ENCODE measurements at regions not wholly inside any gene's neighbourhood (a gene's known extent, or its start where the extent isn't known, plus 50 kb on each side); places are given as distances from the start of the nearest gene placed in this dataset.

DNA sequence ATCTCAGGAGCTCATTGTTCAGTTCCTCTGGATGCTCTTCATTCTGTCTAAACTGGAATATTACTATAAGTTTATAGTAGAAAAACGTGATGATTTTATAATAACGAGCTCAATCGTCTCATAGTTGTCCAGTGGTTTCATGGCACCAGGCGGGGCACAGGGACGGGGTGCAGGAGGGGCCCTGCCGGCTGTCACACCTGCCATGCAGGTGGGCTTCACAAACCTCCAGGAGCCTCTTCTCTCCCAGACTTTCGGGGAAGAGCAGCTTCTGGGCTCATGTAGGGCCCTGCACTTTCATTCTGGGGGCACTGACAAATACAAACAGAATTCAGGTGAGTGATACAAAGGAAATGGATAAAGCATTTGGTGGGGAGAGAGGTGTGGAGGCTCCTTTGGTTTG, 146.9 kb upstream of the KLF6 start:
- no peaks in the 10 kb centered on the region for H4K20me1 ChIP-seq (ENCODE audit: low read length)
- TF ChIP-seq CTCF (conservative IDR thresholded peaks at IDR 0.05; ENCODE audit: low read depth, low read length): no peak
- no peak for TF ChIP-seq EZH2 (IDR thresholded peaks at IDR 0.05; ENCODE audit: low read length, unreplicated experiment)
- TF ChIP-seq EZH2phosphoT487 (IDR thresholded peaks at IDR 0.05; ENCODE audit: borderline replicate concordance, low read length): no peak
- no peak overlapping the region for H2AFZ ChIP-seq (ENCODE audit: low read length)
- H3K27ac ChIP-seq (ENCODE audit: low read length): no peak overlapping the region
- H3K9me3 ChIP-seq (ENCODE audit: low read length): no peaks in the 10 kb centered on the region
- DNase-seq (no peak), ATAC-seq (no peak)
- no TSS peak for BruUV-seq (replicated peaks)
- ChIA-PET CTCF (no interaction called here), POLR2A (ENCODE audit: unreplicated experiment) (no interaction called here)
- intact Hi-C loops (cut with micrococcal nuclease): no loop called here
- H3K36me3 ChIP-seq (ENCODE audit: low read depth, low read length): no peaks in the 10 kb centered on the region
- no peak overlapping the region for H3K9ac ChIP-seq (ENCODE audit: low read length)
- no peak overlapping the region for H3K4me3 ChIP-seq (ENCODE audit: low read length)
- no peak overlapping the region for H3K4me2 ChIP-seq (ENCODE audit: low read length)
- H3F3A ChIP-seq (ENCODE audit: low read length, unreplicated experiment): no peaks in the 10 kb centered on the region
- no peaks in the 10 kb centered on the region for H3K27me3 ChIP-seq (ENCODE audit: low read length)
- no peaks in the 10 kb centered on the region for H3K79me2 ChIP-seq (ENCODE audit: low read length)
- H3K9me2 ChIP-seq (replicated peaks; ENCODE audit: low read length): no peaks in the 10 kb centered on the region
- H3K4me1 ChIP-seq (ENCODE audit: insufficient read depth, low read length): peaks cover 18% of the 10 kb centered on the region

GRCh38 chr10:3931224-3931623, 146.2 kb upstream of the KLF6 start:
- no peaks in the 10 kb centered on the region for H3K36me3 ChIP-seq (ENCODE audit: low read depth, low read length)
- no peaks in the 10 kb centered on the region for H3F3A ChIP-seq (ENCODE audit: low read length, unreplicated experiment)
- no peaks in the 10 kb centered on the region for H3K27me3 ChIP-seq (ENCODE audit: low read length)
- ATAC-seq: no peak
- H3K79me2 ChIP-seq (ENCODE audit: low read length): no peaks in the 10 kb centered on the region
- CTCF ChIA-PET: no interaction called here
- DNase-seq: no peak
- no peak overlapping the region for H3K27ac ChIP-seq (ENCODE audit: low read length)
- TF ChIP-seq EZH2phosphoT487 (IDR thresholded peaks at IDR 0.05; ENCODE audit: borderline replicate concordance, low read length): no peak
- no peak for TF ChIP-seq EZH2 (IDR thresholded peaks at IDR 0.05; ENCODE audit: low read length, unreplicated experiment)
- no peak for TF ChIP-seq CTCF (conservative IDR thresholded peaks at IDR 0.05; ENCODE audit: low read depth, low read length)
- peaks cover 14% of the 10 kb centered on the region for H3K4me1 ChIP-seq (ENCODE audit: insufficient read depth, low read length)
- no peaks in the 10 kb centered on the region for H3K9me3 ChIP-seq (ENCODE audit: low read length)
- H2AFZ ChIP-seq (ENCODE audit: low read length): no peak overlapping the region
- no peak overlapping the region for H3K4me3 ChIP-seq (ENCODE audit: low read length)
- no peaks in the 10 kb centered on the region for H3K9me2 ChIP-seq (replicated peaks; ENCODE audit: low read length)
- no peak overlapping the region for H3K9ac ChIP-seq (ENCODE audit: low read length)
- BruUV-seq (replicated peaks): no TSS peak
- no peaks in the 10 kb centered on the region for H4K20me1 ChIP-seq (ENCODE audit: low read length)
- intact Hi-C loops (cut with micrococcal nuclease): no loop called here
- H3K4me2 ChIP-seq (ENCODE audit: low read length): no peak overlapping the region
- POLR2A ChIA-PET (ENCODE audit: unreplicated experiment): no interaction called here

DNA sequence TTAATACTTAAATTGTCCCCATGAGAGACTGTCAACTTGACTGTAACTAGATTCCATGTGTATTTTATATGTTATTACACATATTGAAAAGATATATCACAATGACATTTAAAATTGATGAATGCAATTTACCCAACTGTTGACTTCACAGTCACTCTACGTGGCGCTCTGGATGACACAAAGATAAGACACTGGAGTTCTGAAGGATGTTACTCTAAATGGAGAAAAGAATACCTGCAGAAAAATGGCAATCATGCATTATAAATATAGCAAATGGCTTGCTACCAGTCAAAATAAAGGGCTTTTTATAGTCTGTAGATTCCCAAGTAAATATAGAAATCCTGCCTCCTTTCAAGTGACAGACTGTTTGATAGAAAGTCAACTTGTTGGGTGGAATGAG, 143.6 kb upstream of the KLF6 start:
- CTCF ChIA-PET: no interaction called here
- Histone ChIP-seq H3K9me3 (ENCODE audit: low read length) (no peaks in the 10 kb centered on the region), H3K27ac (ENCODE audit: low read length) (no peak overlapping the region), H4K20me1 (ENCODE audit: low read length) (no peaks in the 10 kb centered on the region), H3K4me2 (ENCODE audit: low read length) (no peak overlapping the region), H3K4me3 (ENCODE audit: low read length) (no peak overlapping the region), H3K9me2 (replicated peaks; ENCODE audit: low read length) (no peaks in the 10 kb centered on the region), H3K36me3 (ENCODE audit: low read depth, low read length) (no peaks in the 10 kb centered on the region), H3K79me2 (ENCODE audit: low read length) (no peaks in the 10 kb centered on the region), H3K4me1 (ENCODE audit: insufficient read depth, low read length) (peaks cover 13% of the 10 kb centered on the region), H3K27me3 (ENCODE audit: low read length) (no peaks in the 10 kb centered on the region), H2AFZ (ENCODE audit: low read length) (no peak overlapping the region), H3F3A (ENCODE audit: low read length, unreplicated experiment) (no peaks in the 10 kb centered on the region), H3K9ac (ENCODE audit: low read length) (no peak overlapping the region)
- POLR2A ChIA-PET (ENCODE audit: unreplicated experiment): no interaction called here
- intact Hi-C loops (cut with micrococcal nuclease): no loop called here
- no peak for ATAC-seq
- no peak for TF ChIP-seq CTCF (conservative IDR thresholded peaks at IDR 0.05; ENCODE audit: low read depth, low read length)
- TF ChIP-seq EZH2 (IDR thresholded peaks at IDR 0.05; ENCODE audit: low read length, unreplicated experiment): no peak
- no peak for TF ChIP-seq EZH2phosphoT487 (IDR thresholded peaks at IDR 0.05; ENCODE audit: borderline replicate concordance, low read length)
- DNase-seq: no peak
- no TSS peak for BruUV-seq (replicated peaks)

Data from PC-3 (cell line).